ENCODE measurements at regions not wholly inside any gene's neighbourhood (a gene's known extent, or its start where the extent isn't known, plus 50 kb on each side); places are given as distances from the start of the nearest gene placed in this dataset.
"Not testable (repeated sequence)": the region's sequence is repeated elsewhere in the genome, so short reads cannot be mapped to it uniquely, and the experiment has no call there.

DNA sequence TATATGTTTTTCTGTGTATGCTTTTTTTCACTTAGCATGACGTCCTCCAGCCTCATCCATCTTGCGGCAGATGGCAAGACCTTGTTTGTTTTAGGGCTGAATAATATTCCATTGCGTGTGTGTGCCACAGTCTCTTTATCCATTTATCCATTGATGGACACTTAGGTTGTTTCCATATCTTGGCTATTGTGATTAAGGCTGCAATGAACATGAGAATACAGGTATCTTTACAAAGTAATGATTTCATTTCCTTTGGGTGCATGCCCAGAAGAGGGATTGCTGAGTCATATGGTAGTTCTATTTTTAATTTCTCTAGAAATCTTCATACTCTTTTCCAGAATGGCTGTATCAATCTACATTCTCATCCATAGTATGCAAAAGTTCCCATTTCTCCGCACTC, 85.3 kb upstream of the ADCY2 start:
- DNase-seq = not testable (repeated sequence)

DNA sequence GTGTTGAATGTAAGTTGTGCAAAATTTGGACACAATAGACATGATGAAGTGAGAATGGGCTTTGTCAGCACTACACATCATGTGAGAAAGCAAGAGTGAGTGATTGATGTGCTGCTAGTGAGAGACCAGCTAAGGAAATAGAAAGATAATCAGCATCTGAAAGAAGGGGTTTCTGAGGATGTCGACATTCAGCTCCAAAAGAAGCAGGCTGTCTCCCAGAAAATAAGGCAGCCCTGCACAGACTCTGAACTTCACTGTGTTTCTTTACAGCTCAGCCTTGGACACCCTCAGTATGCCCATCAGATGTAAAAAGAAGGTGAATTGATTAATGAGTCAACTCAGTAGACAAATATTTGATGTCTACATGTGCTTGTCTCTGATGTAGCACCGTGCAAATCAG, 80.8 kb upstream of the ADCY2 start:
- no peak for DNase-seq

DNA sequence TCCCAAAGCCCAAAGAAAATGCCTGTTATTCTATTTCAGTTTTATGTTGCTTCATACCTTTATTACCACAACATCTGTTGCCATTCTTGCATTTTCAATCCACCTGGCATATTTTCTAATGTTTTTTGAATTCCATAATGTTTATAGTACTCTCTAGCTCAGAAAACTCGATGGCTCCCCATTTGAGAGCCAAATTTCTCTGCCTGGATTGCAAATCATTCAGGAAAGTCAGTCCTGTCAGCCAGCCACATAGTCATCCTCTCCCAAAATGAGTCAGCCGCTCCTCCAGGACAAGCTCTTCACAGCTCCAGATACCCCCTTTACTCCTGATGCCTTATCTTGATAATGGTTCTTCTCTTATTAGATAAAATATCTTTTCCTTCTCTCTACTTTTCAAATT, 78.2 kb upstream of the ADCY2 start:
- DNase-seq = no peak

DNA sequence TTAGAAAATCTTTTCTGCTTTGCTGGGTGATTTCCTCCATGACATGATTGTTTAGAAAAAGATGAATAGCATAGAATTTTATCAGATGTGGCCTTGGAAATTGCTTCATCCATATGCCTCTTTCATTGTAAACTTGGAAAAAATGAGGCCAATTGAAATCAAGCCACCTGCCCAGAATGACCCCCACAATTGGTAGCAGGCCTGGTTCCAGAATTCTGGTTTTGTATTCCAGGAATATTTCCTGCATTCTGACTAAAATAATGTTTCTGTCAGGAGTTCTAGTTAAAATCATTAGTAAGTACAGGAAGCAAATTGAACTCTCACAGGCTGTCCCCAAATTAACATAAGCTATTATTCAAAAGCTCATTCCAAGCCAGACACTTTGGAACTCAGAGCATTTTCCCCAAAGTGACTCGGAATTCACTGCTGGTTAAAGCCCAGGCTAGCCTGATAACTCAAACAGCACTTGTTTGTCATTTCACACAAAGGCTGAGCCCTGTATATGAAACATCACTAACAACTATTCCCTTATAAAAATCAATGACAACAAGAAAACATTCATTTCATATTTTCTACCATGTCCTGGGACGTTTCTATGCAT, 75.1 kb upstream of the ADCY2 start:
- no peak for DNase-seq

DNA sequence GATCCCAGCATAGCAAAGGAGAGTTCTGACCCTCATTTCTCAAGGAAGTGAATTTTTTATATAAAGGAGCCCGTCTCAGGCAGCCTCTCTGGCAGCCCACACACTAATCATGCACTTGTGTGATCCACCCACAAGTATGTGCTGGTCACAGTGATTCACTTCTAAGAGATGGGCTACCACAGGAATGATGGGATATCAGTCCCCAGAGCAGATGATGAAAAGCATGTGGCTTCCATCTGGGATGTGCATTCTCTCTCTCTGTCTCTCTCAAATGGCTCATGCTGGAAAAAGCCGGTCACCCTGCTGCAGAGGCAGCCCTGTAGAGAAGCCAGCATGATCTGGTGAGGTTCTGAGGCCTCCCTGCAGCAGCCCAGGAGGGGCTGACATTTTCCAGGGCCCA, 74.2 kb upstream of the ADCY2 start:
- no peak for DNase-seq

DNA sequence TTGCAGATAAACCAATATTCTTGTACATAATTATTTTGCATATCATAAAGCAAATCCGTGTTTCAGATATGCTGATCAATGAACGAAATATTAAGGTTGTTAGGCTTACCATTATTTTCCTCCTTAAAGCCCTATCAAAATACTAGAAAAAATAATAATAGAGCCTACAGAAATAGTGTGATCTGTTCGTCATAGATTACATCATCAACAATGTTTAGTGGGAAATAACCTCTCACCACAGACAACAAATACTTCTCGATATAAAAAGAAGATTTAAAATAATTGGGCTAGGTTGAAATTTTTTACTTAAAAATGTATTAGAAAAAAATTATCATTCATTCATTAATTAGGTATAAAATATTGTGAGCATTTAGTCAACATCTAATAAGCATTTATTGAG, 71.0 kb upstream of the ADCY2 start:
- DNase-seq = no peak

DNA sequence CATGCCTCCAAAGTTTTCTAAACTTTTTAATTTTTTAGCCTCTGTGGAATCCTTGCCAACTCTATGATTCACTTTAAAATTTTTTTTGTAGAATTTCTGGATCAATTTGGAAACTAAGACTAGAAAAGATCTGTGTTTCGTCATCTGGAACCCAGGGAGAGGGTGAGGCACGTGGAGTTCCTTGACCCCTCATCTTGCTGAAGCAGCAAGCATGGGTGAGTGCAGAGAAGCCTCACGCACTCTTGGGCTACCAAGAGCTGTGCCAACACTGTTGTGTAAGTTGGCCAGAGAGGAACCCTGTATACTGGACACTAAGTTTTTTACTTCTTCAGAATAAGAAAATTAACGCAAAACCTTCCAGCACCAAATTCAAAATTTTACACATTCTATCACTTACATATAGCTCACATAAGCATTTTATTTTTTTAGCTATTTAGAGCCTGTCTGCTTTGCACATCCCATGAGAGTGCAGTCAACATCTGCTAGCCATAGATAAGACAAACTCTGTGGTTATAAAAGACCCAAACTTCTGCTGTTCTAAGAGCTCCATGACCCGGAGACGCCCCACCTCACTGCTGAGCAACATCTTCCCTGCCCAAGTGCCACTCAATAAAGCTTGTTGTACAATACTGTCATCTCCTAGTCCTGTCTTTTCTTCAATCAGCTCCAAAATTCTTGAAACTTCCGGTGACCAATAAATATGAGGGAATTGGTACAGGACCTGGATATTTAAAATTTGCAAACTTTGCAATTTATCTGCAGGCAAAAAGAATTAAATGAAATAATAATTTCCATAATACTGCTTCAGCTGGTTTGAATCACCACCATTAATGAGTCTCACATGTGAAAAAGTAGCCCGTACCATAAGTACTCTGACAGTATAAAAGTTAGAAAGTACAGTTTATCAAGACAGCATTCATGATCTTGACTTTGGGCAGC, 69.7 kb upstream of the ADCY2 start:
- no peak for DNase-seq

DNA sequence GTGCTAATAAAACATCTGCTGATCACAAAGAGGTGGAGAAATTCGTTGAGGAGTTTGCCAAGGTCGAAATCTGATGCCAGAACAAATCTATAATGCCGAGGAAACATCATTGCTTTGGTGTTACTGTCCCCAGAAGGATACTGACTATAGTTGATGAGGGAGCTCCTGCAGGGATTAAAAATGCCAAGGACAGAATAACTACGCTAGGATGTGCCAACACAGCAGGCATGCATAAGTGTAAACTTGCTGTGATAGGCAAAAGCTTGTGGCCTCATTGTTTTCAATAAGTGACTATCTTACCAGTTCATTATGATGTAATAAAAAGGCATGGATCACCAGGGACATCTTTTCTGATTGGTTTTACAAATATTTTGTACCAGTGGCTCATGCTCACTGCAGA, 66.8 kb upstream of the ADCY2 start:
- no peak for DNase-seq

DNA sequence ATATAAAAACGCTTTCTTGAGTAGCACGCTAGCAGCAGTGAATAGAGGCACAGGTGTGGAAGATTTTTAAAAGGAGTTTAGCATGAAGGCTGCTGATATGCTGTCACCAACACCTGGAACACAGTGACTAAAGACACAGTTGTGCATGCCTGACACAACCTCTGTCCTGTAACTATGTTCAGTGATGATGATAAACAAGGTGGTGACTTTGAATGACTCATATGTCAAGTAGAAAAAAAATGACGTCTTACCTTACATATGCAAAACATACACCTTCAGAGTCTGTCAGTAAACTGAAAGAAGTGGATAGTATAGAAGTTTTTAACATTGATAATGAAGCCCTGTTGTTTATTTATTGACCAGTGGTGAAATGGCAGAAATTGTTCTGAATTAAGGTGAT, 66.2 kb upstream of the ADCY2 start:
- DNase-seq = no peak

DNA sequence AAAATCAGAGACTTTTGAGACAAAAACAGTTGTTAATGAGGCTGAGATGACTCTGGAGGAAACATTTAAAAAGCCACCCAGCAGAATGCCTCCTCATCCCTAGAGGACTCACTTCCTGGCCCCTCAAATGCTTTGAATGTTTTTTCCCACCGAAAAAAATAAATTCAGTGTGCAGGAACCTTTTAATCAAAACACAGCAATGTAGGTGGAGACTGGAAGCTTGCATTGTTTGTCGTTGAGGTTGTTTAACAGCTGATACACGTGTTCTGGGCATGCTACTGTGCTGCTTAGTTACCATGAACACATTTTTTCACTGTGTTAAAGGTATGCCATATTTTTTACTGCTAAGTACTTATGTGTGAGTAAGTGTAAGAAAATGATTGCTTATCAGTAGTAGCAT, 65.7 kb upstream of the ADCY2 start:
- no peak for DNase-seq

DNA sequence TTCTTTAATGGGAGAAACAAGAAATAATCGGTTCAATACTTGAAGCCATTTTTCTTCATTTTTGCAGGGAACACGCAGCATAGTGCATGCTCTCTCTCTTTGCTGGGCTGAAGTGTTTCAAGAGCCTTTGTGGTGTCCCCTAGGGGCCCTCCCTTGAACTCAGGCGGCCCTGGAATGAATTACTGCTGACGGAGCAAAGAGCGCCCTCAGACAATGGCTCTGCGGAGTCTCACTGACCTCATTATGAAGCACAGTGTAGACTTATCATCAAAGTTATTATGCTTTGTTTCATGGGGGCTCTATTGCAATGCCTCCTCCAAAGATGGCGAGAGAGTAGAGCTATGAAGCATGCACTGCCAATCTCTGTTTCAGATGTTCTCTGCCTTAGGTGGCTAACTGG, 64.8 kb upstream of the ADCY2 start:
- DNase-seq = no peak

Data from GF-D8 (cell line).